ENCODE measurements at regions not wholly inside any gene's neighbourhood (a gene's known extent, or its start where the extent isn't known, plus 50 kb on each side); places are given as distances from the start of the nearest gene placed in this dataset.
A peak's percentile ranks its signal among the peaks of the same experiment; 100 is the strongest.

DNA sequence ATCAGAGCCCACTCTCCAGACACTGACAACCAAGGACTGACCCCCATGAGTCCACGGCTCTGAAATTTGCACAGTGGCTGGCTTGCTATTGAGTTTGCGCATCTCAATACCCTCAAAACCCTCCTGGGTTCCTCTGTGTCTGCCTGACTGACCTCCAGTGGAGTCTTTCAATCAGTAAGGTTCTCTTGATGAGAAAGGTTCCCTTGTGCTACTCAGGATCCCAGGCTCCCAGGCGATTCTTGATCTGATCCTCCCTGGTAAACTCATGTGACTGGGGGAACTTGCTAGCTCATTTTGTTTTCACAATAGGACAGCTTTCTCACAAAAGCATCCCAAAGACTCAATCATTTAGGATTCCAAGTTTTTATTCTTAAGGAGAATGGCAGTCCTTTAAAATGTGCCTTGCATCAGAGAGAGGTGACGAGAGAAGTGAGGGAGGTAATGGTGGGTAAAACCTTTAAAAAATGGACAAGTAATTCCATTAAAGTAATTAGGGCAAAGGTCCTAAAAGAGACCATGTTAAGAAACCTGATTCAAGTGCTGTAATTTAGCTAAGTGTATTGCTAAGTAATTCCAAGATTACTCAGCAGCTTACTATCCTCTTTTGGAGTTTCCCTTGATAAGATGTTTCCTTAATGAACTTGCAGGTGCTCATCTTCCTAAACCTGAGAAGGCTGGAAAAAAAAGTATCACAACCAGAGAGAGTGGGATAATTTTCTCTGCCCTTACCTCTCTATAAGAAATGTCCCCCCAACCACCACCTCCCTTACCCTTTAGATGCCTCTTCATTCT is 304.7 kb upstream of the SGK1 start:
- H3K9ac ChIP-seq (ENCODE audit: low read length), result no peak overlapping the region
- no peaks in the 10 kb centered on the region for H3K9me2 ChIP-seq (replicated peaks; ENCODE audit: insufficient read depth, low read length)
- no peaks in the 10 kb centered on the region for H3K9me3 ChIP-seq (replicated peaks; ENCODE audit: insufficient read depth, low read length)
- no peak overlapping the region for H2AFZ ChIP-seq (ENCODE audit: low read length)
- peaks cover 18% of the 10 kb centered on the region for H3K4me1 ChIP-seq (ENCODE audit: low read length)
- no peak for DNase-seq
- TF ChIP-seq EZH2 (optimal IDR thresholded peaks at IDR 0.05; ENCODE audit: low read depth, low read length) (no peak), EZH2phosphoT487 (IDR thresholded peaks at IDR 0.05; ENCODE audit: low read length) (no peak)
- TF ChIP-seq, protein P1, sequence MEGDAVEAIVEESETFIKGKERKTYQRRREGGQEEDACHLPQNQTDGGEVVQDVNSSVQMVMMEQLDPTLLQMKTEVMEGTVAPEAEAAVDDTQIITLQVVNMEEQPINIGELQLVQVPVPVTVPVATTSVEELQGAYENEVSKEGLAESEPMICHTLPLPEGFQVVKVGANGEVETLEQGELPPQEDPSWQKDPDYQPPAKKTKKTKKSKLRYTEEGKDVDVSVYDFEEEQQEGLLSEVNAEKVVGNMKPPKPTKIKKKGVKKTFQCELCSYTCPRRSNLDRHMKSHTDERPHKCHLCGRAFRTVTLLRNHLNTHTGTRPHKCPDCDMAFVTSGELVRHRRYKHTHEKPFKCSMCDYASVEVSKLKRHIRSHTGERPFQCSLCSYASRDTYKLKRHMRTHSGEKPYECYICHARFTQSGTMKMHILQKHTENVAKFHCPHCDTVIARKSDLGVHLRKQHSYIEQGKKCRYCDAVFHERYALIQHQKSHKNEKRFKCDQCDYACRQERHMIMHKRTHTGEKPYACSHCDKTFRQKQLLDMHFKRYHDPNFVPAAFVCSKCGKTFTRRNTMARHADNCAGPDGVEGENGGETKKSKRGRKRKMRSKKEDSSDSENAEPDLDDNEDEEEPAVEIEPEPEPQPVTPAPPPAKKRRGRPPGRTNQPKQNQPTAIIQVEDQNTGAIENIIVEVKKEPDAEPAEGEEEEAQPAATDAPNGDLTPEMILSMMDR (IDR thresholded peaks at IDR 0.05; ENCODE audit: low read length), result no peak
- no peak overlapping the region for H3K4me2 ChIP-seq (ENCODE audit: low read depth, low read length)
- H3K27me3 ChIP-seq (replicated peaks; ENCODE audit: insufficient read depth, low read length), result no peaks in the 10 kb centered on the region
- no peaks in the 10 kb centered on the region for H3K36me3 ChIP-seq (replicated peaks; ENCODE audit: insufficient read depth, low read length)
- no peaks in the 10 kb centered on the region for H3F3A ChIP-seq (ENCODE audit: insufficient read depth, low read length)
- H3K79me2 ChIP-seq (ENCODE audit: low read length), result no peaks in the 10 kb centered on the region
- H3K27ac ChIP-seq (ENCODE audit: low read length), result no peak overlapping the region
- no peaks in the 10 kb centered on the region for H4K20me1 ChIP-seq (ENCODE audit: insufficient read depth, low read length)
- no peak overlapping the region for H3K4me3 ChIP-seq (ENCODE audit: low read length)

DNA sequence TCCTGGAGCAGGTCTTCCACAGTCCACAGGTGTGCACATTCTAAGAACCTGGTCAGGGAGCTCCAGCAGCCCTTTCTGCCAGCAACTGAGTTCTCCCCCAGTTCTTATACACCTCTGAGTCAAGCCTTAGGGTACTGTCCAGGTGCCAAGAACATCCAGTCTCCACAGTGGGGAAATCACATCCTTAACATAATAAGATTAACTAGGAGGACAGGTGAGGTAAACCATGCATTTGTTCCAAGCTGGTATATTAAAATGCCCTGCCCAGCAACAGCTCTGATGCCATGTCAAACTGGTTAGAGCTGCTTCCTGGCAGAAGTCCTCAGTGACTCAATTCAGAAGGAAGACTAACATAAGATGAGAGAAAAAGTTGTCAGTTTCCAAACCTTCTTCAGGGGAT is 303.9 kb upstream of the SGK1 start:
- Histone ChIP-seq H2AFZ (ENCODE audit: low read length) (no peak overlapping the region), H3K9me3 (replicated peaks; ENCODE audit: insufficient read depth, low read length) (no peaks in the 10 kb centered on the region), H3K79me2 (ENCODE audit: low read length) (no peaks in the 10 kb centered on the region), H3F3A (ENCODE audit: insufficient read depth, low read length) (no peaks in the 10 kb centered on the region), H3K4me3 (ENCODE audit: low read length) (no peak overlapping the region), H3K4me1 (ENCODE audit: low read length) (peaks cover 18% of the 10 kb centered on the region), H3K36me3 (replicated peaks; ENCODE audit: insufficient read depth, low read length) (no peaks in the 10 kb centered on the region), H4K20me1 (ENCODE audit: insufficient read depth, low read length) (no peaks in the 10 kb centered on the region), H3K4me2 (ENCODE audit: low read depth, low read length) (no peak overlapping the region), H3K27me3 (replicated peaks; ENCODE audit: insufficient read depth, low read length) (no peaks in the 10 kb centered on the region), H3K9me2 (replicated peaks; ENCODE audit: insufficient read depth, low read length) (no peaks in the 10 kb centered on the region), H3K9ac (ENCODE audit: low read length) (no peak overlapping the region), H3K27ac (ENCODE audit: low read length) (no peak overlapping the region)
- DNase-seq, result no peak
- TF ChIP-seq EZH2 (optimal IDR thresholded peaks at IDR 0.05; ENCODE audit: low read depth, low read length) (no peak), EZH2phosphoT487 (IDR thresholded peaks at IDR 0.05; ENCODE audit: low read length) (no peak)
- TF ChIP-seq, protein P1 (IDR thresholded peaks at IDR 0.05; ENCODE audit: low read length), result no peak

DNA sequence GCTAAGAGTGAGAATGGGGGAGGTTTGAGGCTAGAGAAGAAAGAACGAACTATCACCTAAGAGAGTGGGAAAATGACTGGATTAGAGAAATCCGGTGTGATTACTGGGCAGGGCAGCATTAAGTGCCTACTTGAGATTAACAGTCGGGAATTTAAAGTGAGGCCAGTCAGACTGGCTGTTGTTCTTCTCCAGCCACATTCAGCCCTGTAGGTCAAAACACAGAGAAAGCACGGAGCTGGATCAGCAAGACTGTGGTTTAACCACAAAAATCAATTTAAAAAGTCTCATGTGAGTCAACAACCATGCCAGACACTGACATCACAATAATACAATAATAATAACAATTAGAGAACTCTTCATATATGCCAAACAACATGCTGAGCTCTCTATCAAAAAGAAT is 301.9 kb upstream of the SGK1 start:
- Histone ChIP-seq H3K4me2 (ENCODE audit: low read depth, low read length) (peak overlapping the region; percentile 19), H4K20me1 (ENCODE audit: insufficient read depth, low read length) (no peaks in the 10 kb centered on the region), H3K9me2 (replicated peaks; ENCODE audit: insufficient read depth, low read length) (no peaks in the 10 kb centered on the region), H3K36me3 (replicated peaks; ENCODE audit: insufficient read depth, low read length) (no peaks in the 10 kb centered on the region), H3K27me3 (replicated peaks; ENCODE audit: insufficient read depth, low read length) (no peaks in the 10 kb centered on the region), H3K9me3 (replicated peaks; ENCODE audit: insufficient read depth, low read length) (no peaks in the 10 kb centered on the region), H3K4me1 (ENCODE audit: low read length) (peaks cover 15% of the 10 kb centered on the region), H3K4me3 (ENCODE audit: low read length) (no peak overlapping the region), H3K79me2 (ENCODE audit: low read length) (no peaks in the 10 kb centered on the region), H2AFZ (ENCODE audit: low read length) (no peak overlapping the region), H3K27ac (ENCODE audit: low read length) (no peak overlapping the region), H3F3A (ENCODE audit: insufficient read depth, low read length) (no peaks in the 10 kb centered on the region), H3K9ac (ENCODE audit: low read length) (no peak overlapping the region)
- DNase-seq, result peak; percentile 71
- TF ChIP-seq EZH2 (optimal IDR thresholded peaks at IDR 0.05; ENCODE audit: low read depth, low read length) (no peak), EZH2phosphoT487 (IDR thresholded peaks at IDR 0.05; ENCODE audit: low read length) (no peak)
- TF ChIP-seq, protein P1 (IDR thresholded peaks at IDR 0.05; ENCODE audit: low read length), result no peak
